ENCODE measurements at regions not wholly inside any gene's neighbourhood (a gene's known extent, or its start where the extent isn't known, plus 50 kb on each side); places are given as distances from the start of the nearest gene placed in this dataset.

- CTCF ChIA-PET, result no interaction called here
These were observed 1372.9 kb downstream of the TECRL start for GRCh38 chr4:63036159-63036866.

GRCh38 chr4:63029380-63029779 lies 1379.9 kb downstream of the TECRL start:
- Histone ChIP-seq H3K4me1 (ENCODE audit: control insufficient read depth in 1 of 2, insufficient read depth in 2 of 2, low read depth in 1 of 2, low read length in 1 of 2) (no peaks in the 10 kb centered on the region), H2AFZ (ENCODE audit: low read depth) (no peak overlapping the region), H3K9me2 (no peaks in the 10 kb centered on the region), H3K9me3 (no peaks in the 10 kb centered on the region), H3K27me3 (ENCODE audit: insufficient read depth) (no peaks in the 10 kb centered on the region), H3K27ac (ENCODE audit: low read depth in 2 of 2, low read length in 1 of 2) (no peak overlapping the region), H3K4me2 (no peak overlapping the region), H3K36me3 (replicated peaks in 1 of 2; ENCODE audit: control insufficient read depth in 1 of 2, insufficient read depth in 2 of 2, low read length in 1 of 2) (no peaks in the 10 kb centered on the region), H3K79me2 (ENCODE audit: insufficient read depth) (no peaks in the 10 kb centered on the region), H3F3A (replicated peaks; ENCODE audit: insufficient read depth) (no peaks in the 10 kb centered on the region), H3K9ac (no peak overlapping the region), H4K20me1 (ENCODE audit: insufficient read depth) (no peaks in the 10 kb centered on the region), H3K4me3 (ENCODE audit: low read depth in 2 of 2, low read length in 1 of 2) (no peak overlapping the region)
- DNase-seq, result no peak
- ChIA-PET POLR2A (no interaction called here), CTCF (no interaction called here)
- 91% methylated on average over 3 of the region's 3 CpGs for WGBS (ENCODE audit: low lambda C conversion rate)
- TF ChIP-seq MXI1 (IDR thresholded peaks at IDR 0.05; ENCODE audit: low read depth, low read length), result no peak
- TF ChIP-seq POLR2AphosphoS5 (IDR thresholded peaks at IDR 0.05; ENCODE audit: low read depth, low read length), result no peak
- no peak for TF ChIP-seq RAD21 (IDR thresholded peaks at IDR 0.05; ENCODE audit: low read length)
- no peak for TF ChIP-seq USF2 (IDR thresholded peaks at IDR 0.05; ENCODE audit: borderline replicate concordance, low read depth, low read length)
- TF ChIP-seq REST (IDR thresholded peaks at IDR 0.05; ENCODE audit: low read depth, low read length), result no peak
- no peak for TF ChIP-seq RCOR1 (IDR thresholded peaks at IDR 0.05; ENCODE audit: low read length)
- no peak for TF ChIP-seq MEF2A (IDR thresholded peaks at IDR 0.05; ENCODE audit: borderline replicate concordance, low read depth)
- TF ChIP-seq NRF1 (IDR thresholded peaks at IDR 0.05; ENCODE audit: low read depth, low read length), result no peak
- no peak for TF ChIP-seq FOXM1 (IDR thresholded peaks at IDR 0.05; ENCODE audit: low read depth)
- no peak for TF ChIP-seq NFIC (IDR thresholded peaks at IDR 0.05; ENCODE audit: borderline replicate concordance)
- no peak for TF ChIP-seq RXRA (IDR thresholded peaks at IDR 0.05; ENCODE audit: borderline replicate concordance, low read depth)
- TF ChIP-seq CTCF (IDR thresholded peaks at IDR 0.05), result no peak
- TF ChIP-seq PBX3 (IDR thresholded peaks at IDR 0.05), result no peak
- TF ChIP-seq JUND (IDR thresholded peaks at IDR 0.05), result no peak

More at GRCh38 chr4:63036159-63036866, 1372.9 kb downstream of the TECRL start:
- H3K79me2 ChIP-seq (ENCODE audit: insufficient read depth), result no peaks in the 10 kb centered on the region
- no peak overlapping the region for H3K9ac ChIP-seq
- H3K4me3 ChIP-seq (ENCODE audit: low read depth in 2 of 2, low read length in 1 of 2), result no peak overlapping the region
- H3K4me1 ChIP-seq (ENCODE audit: control insufficient read depth in 1 of 2, insufficient read depth in 2 of 2, low read depth in 1 of 2, low read length in 1 of 2), result no peaks in the 10 kb centered on the region
- no peaks in the 10 kb centered on the region for H4K20me1 ChIP-seq (ENCODE audit: insufficient read depth)
- TF ChIP-seq FOXM1 (IDR thresholded peaks at IDR 0.05; ENCODE audit: low read depth), result no peak
- TF ChIP-seq NRF1 (IDR thresholded peaks at IDR 0.05; ENCODE audit: low read depth, low read length), result no peak
- no peak for TF ChIP-seq RCOR1 (IDR thresholded peaks at IDR 0.05; ENCODE audit: low read length)
- TF ChIP-seq TCF12 (IDR thresholded peaks at IDR 0.05), result no peak
- no peak for TF ChIP-seq GATA2 (CRISPR knock-in tag; IDR thresholded peaks at IDR 0.05)
- TF ChIP-seq FOXJ3 (CRISPR knock-in tag; IDR thresholded peaks at IDR 0.05), result no peak
- no peak for TF ChIP-seq CHD2 (IDR thresholded peaks at IDR 0.05; ENCODE audit: low read length, partially characterized antibody)
- TF ChIP-seq GABPA (IDR thresholded peaks at IDR 0.05; ENCODE audit: low read depth), result no peak
- no peak for TF ChIP-seq EZH2phosphoT487 (IDR thresholded peaks at IDR 0.05; ENCODE audit: borderline replicate concordance, low read depth)
- no peak for TF ChIP-seq PBX3 (IDR thresholded peaks at IDR 0.05)
- no peaks in the 10 kb centered on the region for H3K9me3 ChIP-seq
- H3K27ac ChIP-seq (ENCODE audit: low read depth in 2 of 2, low read length in 1 of 2), result no peak overlapping the region
- H3F3A ChIP-seq (replicated peaks; ENCODE audit: insufficient read depth), result no peaks in the 10 kb centered on the region
- DNase-seq, result no peak
- WGBS (ENCODE audit: low lambda C conversion rate), result 36% methylated on average over 8 of the region's 8 CpGs
- no peaks in the 10 kb centered on the region for H3K27me3 ChIP-seq (ENCODE audit: insufficient read depth)
- H3K9me2 ChIP-seq, result no peaks in the 10 kb centered on the region
- POLR2A ChIA-PET, result no interaction called here
- no peak overlapping the region for H2AFZ ChIP-seq (ENCODE audit: low read depth)
- H3K36me3 ChIP-seq (replicated peaks in 1 of 2; ENCODE audit: control insufficient read depth in 1 of 2, insufficient read depth in 2 of 2, low read length in 1 of 2), result no peaks in the 10 kb centered on the region
- no peak overlapping the region for H3K4me2 ChIP-seq
